ENCODE measurements at regions not wholly inside any gene's neighbourhood (a gene's known extent, or its start where the extent isn't known, plus 50 kb on each side); places are given as distances from the start of the nearest gene placed in this dataset.

GRCh38 chr11:10914050-10914449, 56.2 kb upstream of the ZBED5 start:
- H3K4me1 ChIP-seq (ENCODE audit: insufficient read depth, poor library complexity, severe bottlenecking), result no peaks in the 10 kb centered on the region
- no peak for ATAC-seq (ENCODE audit: low read depth)

GRCh38 chr11:10913075-10913474, 55.2 kb upstream of the ZBED5 start:
- no peaks in the 10 kb centered on the region for H3K27me3 ChIP-seq (ENCODE audit: insufficient read depth, poor library complexity, severe bottlenecking)
- no peak overlapping the region for H3K4me3 ChIP-seq (ENCODE audit: severe bottlenecking)
- H3K36me3 ChIP-seq (ENCODE audit: low read depth), result no peaks in the 10 kb centered on the region
- H3K27ac ChIP-seq (ENCODE audit: poor library complexity, severe bottlenecking), result no peak overlapping the region
- H3K4me1 ChIP-seq (ENCODE audit: insufficient read depth, poor library complexity, severe bottlenecking), result peaks cover 5% of the 10 kb centered on the region
- no peak for ATAC-seq (ENCODE audit: low read depth)
- no peak for TF ChIP-seq CTCF (IDR thresholded peaks at IDR 0.05; ENCODE audit: poor library complexity, severe bottlenecking)
- H3K9me3 ChIP-seq (ENCODE audit: severe bottlenecking), result peaks cover 5% of the 10 kb centered on the region
- no peak for DNase-seq (ENCODE audit: low spot score)

More at GRCh38 chr11:10914050-10914449, 56.2 kb upstream of the ZBED5 start:
- TF ChIP-seq CTCF (IDR thresholded peaks at IDR 0.05; ENCODE audit: poor library complexity, severe bottlenecking), result no peak
- Histone ChIP-seq H3K27me3 (ENCODE audit: insufficient read depth, poor library complexity, severe bottlenecking) (no peaks in the 10 kb centered on the region), H3K36me3 (ENCODE audit: low read depth) (no peaks in the 10 kb centered on the region), H3K9me3 (ENCODE audit: severe bottlenecking) (peaks cover 6% of the 10 kb centered on the region), H3K4me3 (ENCODE audit: severe bottlenecking) (no peak overlapping the region), H3K27ac (ENCODE audit: poor library complexity, severe bottlenecking) (no peak overlapping the region)
- DNase-seq (ENCODE audit: low spot score), result no peak

- H3K4me1 ChIP-seq (ENCODE audit: insufficient read depth, poor library complexity, severe bottlenecking), result peaks cover 11% of the 10 kb centered on the region
- no peaks in the 10 kb centered on the region for H3K27me3 ChIP-seq (ENCODE audit: insufficient read depth, poor library complexity, severe bottlenecking)
- H3K4me3 ChIP-seq (ENCODE audit: severe bottlenecking), result no peak overlapping the region
- H3K9me3 ChIP-seq (ENCODE audit: severe bottlenecking), result no peaks in the 10 kb centered on the region
- H3K36me3 ChIP-seq (ENCODE audit: low read depth), result no peaks in the 10 kb centered on the region; the same call in 1 of the 2 replicates
- no peak for DNase-seq (ENCODE audit: low spot score)
- TF ChIP-seq CTCF (IDR thresholded peaks at IDR 0.05; ENCODE audit: poor library complexity, severe bottlenecking), result no peak
- no peak overlapping the region for H3K27ac ChIP-seq (ENCODE audit: poor library complexity, severe bottlenecking)
- ATAC-seq (ENCODE audit: low read depth), result no peak
Observed at GRCh38 chr11:10911907-10912306, 54.1 kb upstream of the ZBED5 start.

GRCh38 chr11:10909141-10909883, 51.5 kb upstream of the ZBED5 start:
- DNase-seq (ENCODE audit: low spot score) (no peak), ATAC-seq (ENCODE audit: low read depth) (peak; percentile 67)
- TF ChIP-seq CTCF (IDR thresholded peaks at IDR 0.05; ENCODE audit: poor library complexity, severe bottlenecking), result no peak
- Histone ChIP-seq H3K27ac (ENCODE audit: poor library complexity, severe bottlenecking) (no peak overlapping the region), H3K9me3 (ENCODE audit: severe bottlenecking) (no peaks in the 10 kb centered on the region), H3K27me3 (ENCODE audit: insufficient read depth, poor library complexity, severe bottlenecking) (no peaks in the 10 kb centered on the region), H3K4me3 (ENCODE audit: severe bottlenecking) (no peak overlapping the region), H3K4me1 (ENCODE audit: insufficient read depth, poor library complexity, severe bottlenecking) (peaks cover 11% of the 10 kb centered on the region), H3K36me3 (ENCODE audit: low read depth) (no peaks in the 10 kb centered on the region; the same call in 1 of the 2 replicates)
